IPS-NIHi11 (cell line): ENCODE measurements at regions not wholly inside any gene's neighbourhood (a gene's known extent, or its start where the extent isn't known, plus 50 kb on each side); places are given as distances from the start of the nearest gene placed in this dataset.
"Not testable (repeated sequence)": the region's sequence is repeated elsewhere in the genome, so short reads cannot be mapped to it uniquely, and the experiment has no call there.

Experiments
- DNase-seq: peaks from one replicate; pipeline ENCODE4 v3.0.0; 2012; ENCODE audit warnings: mixed read lengths, low spot score

DNA sequence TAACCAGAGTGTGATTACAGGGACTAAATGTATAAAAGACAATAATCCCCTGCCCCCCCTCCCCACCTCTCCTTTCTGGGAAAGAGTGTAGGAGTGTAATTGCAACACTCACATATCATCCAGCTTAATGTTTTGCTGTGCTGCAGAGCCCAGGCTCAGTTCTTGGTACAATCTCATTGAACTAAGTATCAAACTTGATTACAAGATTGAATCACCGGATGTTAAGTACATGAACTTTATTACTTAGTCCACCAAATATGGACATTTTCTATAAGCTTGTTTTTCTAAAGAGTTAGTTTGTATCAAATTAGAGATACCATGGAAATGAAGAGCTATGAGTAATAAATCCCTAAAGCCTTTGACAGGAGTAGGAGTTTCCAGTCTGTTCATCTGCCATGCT, 559.1 kb downstream of the ZNF674 start:
- DNase-seq: no peak

DNA sequence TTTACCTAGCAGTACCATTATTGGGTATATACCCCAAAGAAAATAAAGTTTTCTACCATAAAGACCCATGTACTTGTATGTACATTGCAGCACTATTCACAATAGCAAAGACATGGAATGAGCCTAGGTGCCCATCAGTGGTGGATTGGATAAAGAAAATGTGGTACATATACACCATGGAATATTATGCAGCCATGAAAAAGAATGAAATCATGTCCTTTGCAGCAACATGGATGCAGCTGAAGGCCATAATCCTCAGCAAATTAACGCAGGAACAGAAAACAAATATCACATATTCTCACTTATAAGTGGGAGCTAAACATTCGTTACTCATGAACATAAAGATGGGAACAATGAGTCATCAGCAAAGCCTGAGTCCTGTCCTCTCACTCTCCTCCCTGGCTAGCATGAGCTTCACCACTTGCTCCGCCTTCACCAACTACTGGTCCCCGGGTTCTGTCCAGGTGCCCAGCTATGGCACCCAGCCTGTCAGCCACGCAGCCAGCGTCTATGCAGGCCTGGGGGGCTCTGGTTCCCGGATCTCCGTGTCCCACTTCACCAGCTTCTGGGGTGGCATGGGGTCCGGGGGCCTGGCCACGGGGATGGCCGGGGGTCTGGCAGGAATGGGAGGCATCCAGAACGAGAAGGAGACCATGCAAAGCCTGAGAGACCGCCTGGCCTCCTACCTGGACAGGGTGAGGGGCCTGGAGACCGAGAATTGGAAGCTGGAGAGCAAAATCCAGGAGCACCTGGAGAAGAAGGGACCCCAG, 562.1 kb downstream of the ZNF674 start:
- not testable (repeated sequence) for DNase-seq

DNA sequence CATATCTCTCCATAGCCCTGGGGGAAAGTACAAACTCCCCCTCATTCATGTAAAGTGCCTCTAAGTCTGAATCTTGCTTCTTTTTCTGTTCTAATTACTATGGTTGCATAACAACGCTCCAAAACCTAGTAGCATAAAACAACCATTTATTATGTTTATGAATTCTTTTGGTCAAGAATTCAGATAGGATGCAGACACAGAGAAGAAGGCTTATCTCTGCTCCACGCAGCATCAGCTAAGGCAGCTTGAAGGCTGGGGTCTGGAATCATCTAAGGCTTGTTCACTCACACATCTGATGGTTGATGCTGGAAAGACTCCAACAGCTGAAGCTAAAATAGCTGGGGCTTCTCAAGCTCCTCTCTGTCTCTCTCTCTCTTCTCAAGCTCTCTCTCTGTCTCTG, 564.5 kb downstream of the ZNF674 start:
- no peak for DNase-seq

DNA sequence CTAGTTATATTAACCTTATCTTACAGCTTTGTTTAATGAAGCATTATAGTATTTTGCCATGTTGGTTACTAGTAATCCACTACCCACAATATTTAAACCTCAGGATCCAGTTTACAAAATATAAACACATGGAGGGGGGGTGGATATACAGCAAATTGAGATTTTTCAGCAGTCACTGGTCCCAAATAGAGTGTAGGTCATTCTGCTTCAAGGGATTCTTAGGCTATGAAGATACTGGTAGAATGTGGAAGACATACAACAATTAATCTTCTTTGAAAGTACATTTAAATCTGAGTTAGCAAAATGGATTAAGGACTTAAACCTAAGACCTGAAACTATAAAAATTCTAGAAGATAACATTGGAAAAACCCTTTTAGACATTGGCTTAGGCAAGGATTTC, 569.6 kb downstream of the ZNF674 start:
- no peak for DNase-seq

DNA sequence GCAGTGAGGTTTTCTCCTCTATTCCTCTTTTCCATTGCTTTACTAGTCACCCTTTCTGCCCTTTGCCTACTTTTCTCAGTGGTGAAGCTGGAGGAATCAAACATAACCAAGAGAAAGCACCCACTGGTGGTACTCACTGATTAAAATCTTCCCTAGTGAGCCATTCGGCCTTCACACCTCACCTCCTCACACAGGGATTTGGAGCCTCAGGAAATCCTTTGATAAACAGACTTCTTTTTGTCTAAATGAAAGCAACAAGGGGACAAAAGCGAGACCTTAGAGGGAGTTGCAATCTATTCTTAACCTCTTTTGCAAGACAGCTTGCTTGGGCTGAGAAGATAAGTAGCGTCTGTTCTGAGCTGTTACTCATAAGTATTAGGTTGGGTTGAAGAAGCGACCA, 572.6 kb downstream of the ZNF674 start:
- DNase-seq: no peak

DNA sequence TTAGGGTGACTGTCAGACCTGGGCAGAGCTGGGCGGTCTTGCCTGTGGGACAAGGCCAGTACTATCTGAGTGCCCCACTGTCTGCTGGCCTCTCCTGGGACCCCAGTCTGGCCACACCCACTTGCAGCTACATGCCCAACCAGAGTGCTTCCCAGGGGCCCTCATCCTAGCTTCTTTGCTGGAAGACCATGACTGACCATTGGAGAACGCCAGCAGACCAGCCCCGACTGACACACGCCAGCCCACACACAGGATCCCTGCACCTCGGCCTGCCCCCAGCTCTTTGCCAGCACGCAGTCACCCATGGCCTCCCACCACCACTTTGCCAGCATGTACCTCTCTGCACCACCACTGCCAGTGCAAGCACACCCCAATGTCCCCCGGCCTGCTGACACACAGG, 585.7 kb downstream of the ZNF674 start:
- DNase-seq: no peak

DNA sequence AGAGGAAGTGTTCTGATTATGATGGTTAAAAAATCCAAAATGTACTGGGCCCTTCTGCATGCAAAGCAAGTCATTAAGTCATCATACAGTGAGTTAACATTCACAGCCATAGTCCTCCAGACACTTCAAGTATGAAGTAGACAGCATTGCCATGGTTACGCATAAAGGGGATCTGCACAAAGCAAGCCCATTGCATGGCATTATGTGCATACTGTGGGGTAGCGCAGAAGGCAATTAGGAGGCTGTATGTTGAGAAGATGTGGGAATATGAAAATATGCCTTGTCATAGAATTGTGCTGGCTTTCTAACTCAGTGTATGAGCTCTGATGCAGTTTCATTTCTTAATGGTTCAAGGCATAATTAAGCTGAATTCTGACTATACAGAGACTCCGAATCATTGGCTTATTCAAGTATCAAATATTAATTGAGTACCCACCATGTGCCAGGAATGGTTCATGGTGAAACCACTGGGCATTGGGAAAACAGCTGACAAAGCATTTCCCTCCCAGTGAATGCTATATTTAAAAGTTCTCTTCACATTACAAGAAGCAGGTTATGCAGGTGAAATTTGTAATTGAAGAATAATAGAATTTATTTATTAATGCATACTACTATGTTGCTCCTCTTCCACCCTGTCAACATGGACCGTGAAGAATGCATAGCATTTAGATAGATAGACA, 588.9 kb downstream of the ZNF674 start:
- DNase-seq: no peak

DNA sequence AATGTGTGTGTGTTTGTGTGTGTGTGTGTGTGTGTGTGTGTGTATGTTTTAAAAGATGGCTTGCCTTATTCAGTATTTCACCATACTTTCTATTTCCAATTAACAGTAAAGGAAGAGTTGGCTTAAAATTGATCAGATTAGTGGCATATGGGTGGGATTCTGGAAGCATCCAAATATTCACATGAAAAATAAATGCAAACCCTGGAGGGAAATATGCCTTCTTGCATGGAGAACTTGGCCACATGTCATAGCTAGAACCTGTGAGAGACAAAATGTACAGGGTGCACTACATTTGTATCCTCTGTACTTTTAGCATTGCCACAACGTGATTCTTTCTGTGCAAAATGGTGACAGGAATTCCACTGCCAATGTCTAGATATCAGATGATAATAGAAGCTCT, 589.6 kb downstream of the ZNF674 start:
- no peak for DNase-seq

DNA sequence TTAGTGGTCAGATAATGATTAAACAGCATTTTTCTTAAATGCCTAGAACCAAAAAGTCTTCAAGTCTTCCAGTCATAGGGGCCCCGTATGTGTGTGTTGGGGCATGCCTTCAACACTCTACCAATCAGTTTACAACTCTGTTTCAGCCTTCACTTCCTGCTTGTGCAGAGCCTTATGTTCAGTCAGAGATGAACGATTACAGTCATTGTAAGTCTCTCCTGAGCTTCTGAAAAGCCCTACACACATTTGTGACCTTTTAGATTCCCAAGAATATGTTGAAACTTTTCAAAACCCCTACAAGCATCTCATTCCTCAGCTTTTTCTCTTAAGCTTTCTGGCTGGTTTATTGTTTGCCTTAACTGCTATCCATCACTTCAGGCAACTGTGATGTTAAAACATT, 591.2 kb downstream of the ZNF674 start:
- no peak for DNase-seq

DNA sequence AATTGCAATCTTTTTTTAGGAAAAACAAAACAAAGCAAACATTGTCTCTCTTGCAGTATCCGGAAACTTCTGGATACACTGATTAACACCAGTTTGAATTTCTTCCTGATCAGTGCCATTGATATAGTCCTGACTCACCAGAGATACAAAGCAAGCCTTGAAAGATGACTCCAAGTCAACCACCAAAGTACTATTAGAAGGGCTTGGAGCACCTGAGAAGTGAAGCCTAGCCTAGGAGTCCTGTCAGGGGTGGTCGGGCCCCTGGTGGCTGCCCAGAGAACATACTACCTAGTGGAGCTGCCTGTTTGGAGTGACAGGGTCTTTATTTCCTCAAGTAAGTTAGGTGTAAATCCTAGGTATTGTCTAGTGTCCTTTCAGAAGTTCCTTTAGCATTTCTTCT, 593.2 kb downstream of the ZNF674 start:
- peak; percentile 24 for DNase-seq

DNA sequence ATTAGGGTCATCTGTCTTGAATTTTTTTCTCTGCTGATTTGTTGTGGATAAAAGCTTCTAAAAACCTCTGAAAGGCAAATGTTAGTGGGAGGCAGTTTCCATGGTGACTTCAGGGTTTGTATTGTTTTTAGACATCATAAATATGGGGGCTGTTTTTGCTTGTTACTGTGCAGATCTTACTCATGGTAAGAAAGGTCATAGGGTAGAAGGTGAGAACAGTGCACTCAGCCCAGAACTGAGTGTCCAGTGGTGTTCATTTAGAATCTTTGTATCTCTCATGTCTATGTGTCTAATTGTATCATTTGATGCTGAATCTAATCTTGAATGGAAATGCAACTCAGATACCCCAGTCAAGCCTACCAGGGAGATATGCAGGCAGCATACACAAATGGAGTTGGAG, 609.8 kb downstream of the ZNF674 start:
- no peak for DNase-seq

DNA sequence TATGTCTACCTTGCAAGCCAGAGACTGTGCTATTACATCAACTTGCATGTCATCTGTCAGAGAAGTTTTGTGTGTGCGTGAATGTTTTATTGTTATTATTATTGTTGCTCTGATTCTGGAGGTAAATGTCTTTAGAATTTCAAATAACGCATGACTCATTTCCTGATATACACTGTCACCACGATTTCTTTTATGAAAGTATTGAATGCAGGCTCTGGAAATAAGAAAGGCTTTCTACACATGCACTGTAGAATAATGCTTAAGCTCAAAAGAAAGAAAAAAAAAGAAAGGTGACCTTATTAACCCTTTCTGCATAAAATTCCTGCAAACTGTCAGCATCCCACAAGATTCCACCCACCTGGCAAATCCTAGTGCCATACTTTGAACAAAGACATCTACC, 632.9 kb downstream of the ZNF674 start:
- no peak for DNase-seq

DNA sequence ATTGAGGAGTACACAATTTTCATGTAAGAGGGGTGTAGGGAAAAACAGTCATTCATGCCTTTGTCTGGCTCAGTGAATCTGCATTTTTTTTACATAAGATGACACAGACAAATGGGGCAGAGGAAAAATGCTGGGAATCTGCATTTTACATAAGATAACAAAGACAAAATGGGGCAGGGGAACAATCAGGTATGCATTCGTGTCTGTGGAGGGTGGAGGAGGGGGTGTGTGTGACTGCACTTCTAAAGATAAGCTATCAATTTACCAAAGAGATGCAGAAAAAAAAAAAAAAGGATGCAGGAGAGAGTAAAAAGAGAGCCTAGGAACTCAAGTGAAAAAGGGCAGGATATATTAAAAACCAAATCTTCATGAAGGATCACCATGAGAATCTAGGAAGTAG, 637.4 kb downstream of the ZNF674 start:
- no peak for DNase-seq

DNA sequence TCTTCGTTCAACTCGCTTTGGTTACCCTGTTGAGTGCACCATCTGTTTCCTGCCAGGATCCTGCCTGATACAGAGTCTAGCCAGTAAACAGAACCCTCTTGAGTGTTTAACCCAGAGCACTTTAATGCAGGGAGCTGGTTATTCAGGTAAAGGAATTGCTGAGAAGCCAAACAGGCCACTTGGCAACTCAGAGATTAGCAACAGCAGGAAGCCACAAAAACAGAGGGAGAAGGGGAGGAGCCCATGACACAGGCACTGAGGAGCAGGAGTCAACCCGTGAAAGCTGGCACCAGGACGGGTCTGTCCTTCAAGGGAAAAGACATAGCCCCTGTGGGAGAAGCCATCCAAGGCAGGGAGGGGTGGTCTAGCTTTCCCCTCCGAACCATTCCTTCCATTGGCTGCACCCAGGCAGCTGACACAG, 641.4 kb downstream of the ZNF674 start:
- DNase-seq: peak; percentile 15

DNA sequence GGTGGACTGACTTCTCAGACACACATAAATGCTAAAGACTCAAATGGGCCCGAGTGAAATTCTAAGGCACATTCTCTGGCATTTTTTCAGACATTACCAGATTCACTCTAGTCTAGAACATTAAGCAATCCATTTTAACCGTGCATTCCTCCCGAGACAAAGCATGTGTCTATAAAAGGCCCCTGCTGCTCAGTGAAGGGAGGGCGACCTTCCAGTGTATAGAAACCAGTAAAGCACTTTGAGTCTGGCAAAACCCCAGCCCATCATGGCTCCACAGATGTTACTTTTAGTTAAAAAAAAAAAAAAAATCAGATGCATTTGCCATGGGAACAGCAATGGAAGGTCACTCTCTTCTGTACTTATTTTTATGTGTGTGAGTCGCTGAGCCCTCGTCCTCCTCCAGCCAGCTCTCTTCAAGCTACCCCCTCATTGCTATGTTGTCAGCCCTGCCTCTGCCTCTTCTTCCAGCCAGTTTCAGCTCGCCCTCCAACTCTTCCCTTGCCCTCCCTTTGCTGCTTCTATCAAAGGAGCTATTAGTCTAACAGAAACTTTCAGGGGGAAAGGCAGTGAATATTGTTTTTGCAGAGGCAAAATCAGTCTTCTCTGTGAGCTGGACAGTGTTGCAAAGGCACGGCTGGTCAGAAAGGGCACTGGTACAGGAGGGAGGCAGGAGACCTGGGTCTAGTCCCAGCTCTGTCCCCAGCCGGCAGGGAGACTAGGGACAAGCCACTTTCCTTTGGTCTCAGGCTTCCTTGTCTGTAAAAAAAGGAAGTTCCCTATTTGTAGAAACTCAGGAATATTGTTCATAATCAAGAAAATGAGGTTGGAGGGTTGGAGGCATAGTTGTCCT, 644.2 kb downstream of the ZNF674 start:
- DNase-seq: no peak

DNA sequence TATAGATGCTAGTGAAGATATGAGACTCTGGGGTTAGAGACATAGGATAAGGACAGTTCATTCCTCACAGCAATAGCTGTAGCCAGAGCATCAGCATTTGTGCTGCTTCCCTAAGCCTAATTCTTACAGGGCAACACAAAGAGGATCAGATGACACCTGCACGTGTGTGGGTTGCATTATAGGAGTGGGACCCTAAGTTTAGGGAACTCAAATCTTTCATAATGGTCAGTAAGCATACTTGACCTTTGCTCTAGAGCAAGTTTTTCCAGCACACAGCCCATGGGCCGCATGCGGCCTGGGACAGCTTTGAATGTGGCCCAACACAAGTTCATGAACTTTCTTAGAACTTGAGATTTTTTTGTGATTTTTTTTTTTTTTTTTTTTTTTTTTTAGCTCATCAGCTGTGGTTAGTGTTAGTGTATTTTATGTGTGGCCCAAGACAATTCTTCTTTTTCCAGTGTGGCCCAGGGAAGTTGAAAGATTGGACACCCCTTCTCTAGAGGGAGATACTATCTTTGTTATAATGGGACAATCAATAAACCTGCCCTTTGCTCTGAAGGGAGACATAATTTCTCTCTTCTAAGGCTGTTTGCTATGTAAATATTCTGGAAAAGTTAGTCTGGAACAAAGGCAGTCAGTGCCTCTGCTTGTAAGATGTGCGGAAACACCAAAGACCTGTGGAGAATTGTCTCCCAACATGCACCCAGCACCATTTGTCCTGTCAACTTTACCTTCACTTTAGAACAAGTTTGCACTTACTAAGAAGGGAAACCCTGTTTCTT, 650.2 kb downstream of the ZNF674 start:
- DNase-seq: no peak

DNA sequence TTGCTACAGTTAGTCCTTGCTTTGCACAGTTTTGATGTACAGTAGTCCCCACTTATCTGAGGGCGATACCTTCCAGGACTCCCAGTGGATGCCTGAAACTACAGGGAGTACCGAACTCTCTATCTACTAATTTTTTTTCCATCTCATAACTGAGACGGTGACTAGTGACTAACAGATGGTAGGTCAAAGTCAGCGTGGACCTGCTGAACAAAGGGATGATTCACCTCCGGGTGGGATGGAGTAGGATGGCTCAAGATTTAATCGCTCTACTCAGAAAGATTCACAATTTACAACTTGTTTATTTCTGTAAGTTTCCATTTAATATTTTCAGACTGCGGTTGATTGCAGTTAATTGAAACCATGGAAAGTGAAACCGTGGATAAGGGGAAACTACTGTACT, 655.8 kb downstream of the ZNF674 start:
- no peak for DNase-seq

DNA sequence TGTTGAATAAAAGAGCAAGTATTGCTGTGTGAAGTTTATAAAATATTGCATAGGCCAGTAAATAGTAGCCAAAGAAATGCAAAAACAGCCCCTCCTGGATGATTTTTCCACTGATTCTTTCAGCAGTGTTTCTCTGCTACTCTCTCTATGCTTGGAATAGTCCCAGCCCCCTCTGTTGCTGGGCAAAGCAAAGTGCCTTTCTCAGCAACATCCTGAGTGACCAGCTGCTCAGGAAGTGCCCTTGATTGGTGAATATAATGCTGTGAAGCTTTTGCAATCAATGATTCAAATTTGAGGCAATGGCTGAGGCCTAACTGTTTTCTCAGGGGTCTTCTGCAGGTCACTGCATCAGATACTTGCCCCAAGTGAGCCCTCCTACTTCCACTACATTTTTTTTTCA, 656.7 kb downstream of the ZNF674 start:
- DNase-seq: no peak

DNA sequence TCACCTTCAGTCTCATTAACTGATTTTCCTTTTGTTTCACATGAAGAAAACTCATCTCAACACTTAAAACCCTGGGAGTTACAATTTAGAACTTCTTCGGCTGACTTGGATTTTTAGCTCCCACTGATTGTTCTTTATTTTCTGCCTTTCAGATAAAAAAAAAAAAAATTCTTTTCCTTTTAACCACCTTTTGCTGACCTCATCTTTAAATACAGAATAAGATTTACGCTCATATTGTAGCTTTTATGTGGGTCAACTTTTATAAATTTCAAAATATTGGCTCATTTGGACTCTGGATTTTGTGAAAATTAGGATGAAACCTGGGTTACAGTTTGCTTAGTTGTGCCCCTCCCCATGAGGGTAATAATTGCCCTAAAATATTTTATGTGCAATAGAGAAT, 659.3 kb downstream of the ZNF674 start:
- no peak for DNase-seq

DNA sequence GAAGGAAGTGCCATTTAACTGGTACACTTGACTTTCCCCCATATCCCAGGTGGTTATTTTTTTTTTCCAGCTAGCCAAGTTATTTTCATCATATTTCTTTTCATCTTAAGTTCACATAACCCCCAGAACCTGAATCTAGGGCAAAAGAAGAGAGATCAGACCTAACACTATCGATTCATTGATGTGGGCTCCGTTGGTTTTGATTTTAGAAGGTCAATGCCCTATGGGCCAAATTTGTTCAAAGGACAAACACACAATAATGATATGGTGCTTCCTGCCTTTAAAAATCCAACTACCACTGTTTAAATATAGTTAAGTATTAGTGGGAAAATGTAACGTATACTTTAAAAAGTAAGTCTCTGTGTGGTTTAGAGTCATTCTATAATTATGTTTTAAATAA, 665.7 kb downstream of the ZNF674 start:
- DNase-seq: no peak

DNA sequence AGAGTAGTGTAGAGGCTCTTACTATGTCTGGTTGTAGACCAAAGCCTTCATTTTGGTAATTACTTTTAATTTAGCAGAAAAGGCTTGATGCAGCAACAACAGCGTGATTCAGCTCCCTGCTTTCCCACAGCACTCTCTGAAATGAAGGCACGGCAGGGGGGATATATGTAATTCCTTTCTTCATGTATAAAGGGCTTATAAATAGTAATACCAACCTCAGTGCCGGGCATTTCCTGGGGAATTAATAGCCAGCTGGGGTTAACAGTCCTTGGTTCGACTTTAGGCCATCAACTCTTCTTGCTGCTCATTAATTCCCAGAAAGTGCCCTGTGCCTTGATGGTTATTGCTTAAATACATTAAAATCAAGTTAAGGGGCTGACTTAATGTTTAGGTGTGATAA, 669.0 kb downstream of the ZNF674 start:
- no peak for DNase-seq

DNA sequence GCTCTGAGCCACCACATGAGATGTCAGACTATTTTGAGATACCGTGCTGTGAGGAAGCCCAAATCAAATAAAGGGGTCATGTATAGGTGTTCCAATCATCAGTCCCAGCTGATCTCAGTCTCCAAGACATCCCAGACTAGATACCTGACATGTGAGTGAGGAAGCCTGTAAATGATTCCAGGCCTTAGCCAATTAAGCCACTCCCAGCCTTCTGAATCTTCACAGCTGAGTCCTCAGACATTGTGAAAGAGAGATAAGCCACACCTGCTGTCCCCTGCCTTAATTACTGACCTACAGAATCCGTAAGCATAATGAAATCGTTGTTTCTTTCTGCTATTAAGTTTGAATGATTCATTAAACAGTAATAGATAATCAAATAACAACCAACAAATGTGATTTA, 671.4 kb downstream of the ZNF674 start:
- no peak for DNase-seq
